B cell (primary cell): ENCODE measurements at regions not wholly inside any gene's neighbourhood (a gene's known extent, or its start where the extent isn't known, plus 50 kb on each side); places are given as distances from the start of the nearest gene placed in this dataset.
"Not testable (repeated sequence)": the region's sequence is repeated elsewhere in the genome, so short reads cannot be mapped to it uniquely, and the experiment has no call there.

Experiments used
- ATAC-seq: fragments of 200-7000 bp; cut with Tn5 transposase; one replicate; pipeline ENCODE4 v1.10.0; 2021; ENCODE audit warnings: low read depth, mild to moderate bottlenecking, moderate number of reproducible peaks, moderate library complexity
- CTCF ChIA-PET: fragments of 350-600 bp; sonication (Branson Sonifier 250); formaldehyde crosslinking; loops from one replicate; lab custom pipeline; 2021; ENCODE audit warnings: antibody characterized with exemption, inconsistent platforms; lab: Charles Lee
- POLR2A ChIA-PET: fragments of 350-600 bp; sonication (Branson Sonifier 250); formaldehyde crosslinking; loops from one replicate; lab custom pipeline; 2021; ENCODE audit warnings: antibody characterized with exemption; lab: Charles Lee
- DNase-seq: peaks from one replicate; pipeline ENCODE4 v3.0.0; 2013
- H2AFZ ChIP-seq: 2 replicates; pipeline ENCODE4 v1.6.1; 2012; ENCODE audit warnings: mild to moderate bottlenecking, low read depth, low read length; ENCODE audit not compliant: insufficient read depth, poor library complexity, severe bottlenecking
- H3K27ac ChIP-seq, 2 donors: 1 replicate in 1 of 2; 2 replicates in 1 of 2; pipeline ENCODE4 v1.5.1; 2012 to 2013; ENCODE audit warnings: low read length in 2 of 2, mild to moderate bottlenecking in 2 of 2, moderate library complexity in 1 of 2
- H3K27me3 ChIP-seq, 4 experiments: fragments of 200-600 bp in 1 of 4; sonication (generic) in 1 of 4; replicated peaks in 1 of 4; 1 replicate in 2 of 4; 2 replicates in 2 of 4; pipeline versions ENCODE4 v1.6.1 to v1.7.0; 2013 to 2016; ENCODE audit warnings: low read length in 3 of 4, mild to moderate bottlenecking in 2 of 4, mixed read lengths in 1 of 4, moderate library complexity in 1 of 4; ENCODE audit not compliant: insufficient read depth in 4 of 4, control insufficient read depth in 3 of 4; ENCODE audit errors: control extremely low read depth in 1 of 4
- H3K36me3 ChIP-seq, 2 experiments: replicated peaks in 1 of 2; 1 replicate in 1 of 2; 2 replicates in 1 of 2; pipeline versions ENCODE4 v1.6.1 to v1.7.1; 2013; ENCODE audit warnings: low read length in 1 of 2; ENCODE audit not compliant: insufficient read depth in 2 of 2, control insufficient read depth in 1 of 2; ENCODE audit errors: control extremely low read depth in 1 of 2, extremely low read depth in 1 of 2
- H3K4me1 ChIP-seq, 2 donors: fragments of 200-600 bp in 1 of 2; sonication (generic) in 1 of 2; 1 replicate in 1 of 2; 2 replicates in 1 of 2; pipeline versions ENCODE4 v1.5.1 to v1.6.1; 2013 to 2017; ENCODE audit warnings: low read length in 2 of 2; ENCODE audit not compliant: control insufficient read depth in 2 of 2, insufficient read depth in 2 of 2
- H3K4me2 ChIP-seq: replicated peaks from 2 replicates; pipeline ENCODE3; 2012; ENCODE audit warnings: mild to moderate bottlenecking, low read depth, low read length; ENCODE audit not compliant: poor library complexity, severe bottlenecking
- H3K4me3 ChIP-seq, 5 experiments: fragments of 200-600 bp in 1 of 5; sonication (generic) in 1 of 5; 1 replicate in 3 of 5; 2 replicates in 2 of 5; pipeline versions ENCODE4 v1.5.1 to v1.7.0; 2011 to 2016; ENCODE audit warnings: low read length in 4 of 5, mild to moderate bottlenecking in 4 of 5, low read depth in 2 of 5, control low read depth in 1 of 5, moderate library complexity in 1 of 5; ENCODE audit not compliant: insufficient read depth in 1 of 5; ENCODE audit errors: control extremely low read depth in 1 of 5, extremely low read depth in 1 of 5
- H3K79me2 ChIP-seq: fragments of 200-600 bp; sonication (generic); one replicate; pipeline ENCODE4 v1.6.0; 2016; ENCODE audit warnings: low read length; ENCODE audit not compliant: control insufficient read depth, insufficient read depth
- H3K9ac ChIP-seq: fragments of 200-600 bp; sonication (generic); 2 replicates; pipeline ENCODE4 v1.6.1; 2017; ENCODE audit warnings: mild to moderate bottlenecking, low read length, moderate library complexity
- H3K9me3 ChIP-seq, 3 donors: one replicate each; pipeline versions ENCODE4 v1.6.1 to v1.7.1; 2013; ENCODE audit warnings: low read length in 2 of 3; ENCODE audit not compliant: control insufficient read depth in 2 of 3, insufficient read depth in 1 of 3; ENCODE audit errors: control extremely low read depth in 1 of 3
- H4K20me1 ChIP-seq: 2 replicates; pipeline ENCODE4 v1.6.0; 2012; ENCODE audit warnings: mild to moderate bottlenecking, low read length; ENCODE audit not compliant: insufficient read depth, control insufficient read depth, poor library complexity, severe bottlenecking
- H3K27ac Mint-ChIP-seq: one replicate; pipeline ENCODE4 v1.8.0; 2021; ENCODE audit warnings: mixed read lengths
- H3K27me3 Mint-ChIP-seq: one replicate; pipeline ENCODE4 v1.8.0; 2021; ENCODE audit warnings: mixed read lengths
- H3K4me1 Mint-ChIP-seq: one replicate; pipeline ENCODE4 v1.8.0; 2021; ENCODE audit warnings: mixed read lengths
- H3K4me3 Mint-ChIP-seq: one replicate; pipeline ENCODE4 v1.8.0; 2021; ENCODE audit warnings: mixed read lengths
- H3K9me3 Mint-ChIP-seq: one replicate; pipeline ENCODE4 v1.8.0; 2022; ENCODE audit warnings: mixed read lengths; ENCODE audit not compliant: insufficient read depth
- EZH2 ChIP-seq: IDR thresholded peaks from 2 replicates; pipeline ENCODE4 v1.6.1; 2012; ENCODE audit warnings: borderline replicate concordance, low read depth, mild to moderate bottlenecking, moderate library complexity, low read length; ENCODE audit not compliant: insufficient read depth, poor library complexity, severe bottlenecking
- WGBS: methylation state at CpG from one replicate; pipeline ENCODE4 v1.1.5; 2013; ENCODE audit warnings: missing lambda C conversion rate; ENCODE audit not compliant: insufficient coverage; 5-methylcytosine and 5-hydroxymethylcytosine counted together
- intact Hi-C: fragments of 100-400 bp; cut with micrococcal nuclease; formaldehyde crosslinking; loops from one replicate; pipeline ENCODE4 v1.10.0; 2022
- TF ChIP-seq, protein P1 (sequence below): fragments of 200-600 bp; IDR thresholded peaks from one replicate; pipeline ENCODE4 v1.8.0; 2022; ENCODE audit warnings: antibody characterized with exemption, mild to moderate bottlenecking

DNA sequence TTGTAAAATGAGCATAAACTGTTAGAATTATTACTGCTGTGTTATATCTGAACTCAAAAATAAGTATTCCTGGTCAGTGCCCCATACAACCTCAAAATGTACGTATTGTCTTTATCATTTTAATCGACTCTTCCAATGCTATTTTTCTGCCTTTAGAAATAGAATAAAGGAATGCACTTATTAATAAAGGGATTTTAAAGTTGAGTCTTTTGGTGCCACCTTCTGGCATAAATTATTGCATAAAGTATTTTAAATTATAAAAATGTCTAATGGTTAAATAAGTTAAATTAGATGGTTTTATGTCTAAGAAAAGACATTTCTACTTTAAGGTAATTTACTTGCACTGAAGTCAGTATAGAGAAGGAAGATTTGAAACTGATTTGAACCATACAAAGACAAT, 424.0 kb upstream of the NDST4 start:
- no peaks in the 10 kb centered on the region for H3K27me3 Mint-ChIP-seq
- Histone ChIP-seq H3K9ac (no peak overlapping the region), H3K27me3 (no peaks in the 10 kb centered on the region), H3K4me3 (no peak overlapping the region), H3K27ac (no peak overlapping the region), H3K9me3 (no peaks in the 10 kb centered on the region), H4K20me1 (no peaks in the 10 kb centered on the region), H3K36me3 (no peaks in the 10 kb centered on the region), H3K79me2 (no peaks in the 10 kb centered on the region), H3K4me2 (no peak overlapping the region), H3K4me1 (no peaks in the 10 kb centered on the region), H2AFZ (no peak overlapping the region)
- no peaks in the 10 kb centered on the region for H3K4me1 Mint-ChIP-seq
- TF ChIP-seq, protein P1, sequence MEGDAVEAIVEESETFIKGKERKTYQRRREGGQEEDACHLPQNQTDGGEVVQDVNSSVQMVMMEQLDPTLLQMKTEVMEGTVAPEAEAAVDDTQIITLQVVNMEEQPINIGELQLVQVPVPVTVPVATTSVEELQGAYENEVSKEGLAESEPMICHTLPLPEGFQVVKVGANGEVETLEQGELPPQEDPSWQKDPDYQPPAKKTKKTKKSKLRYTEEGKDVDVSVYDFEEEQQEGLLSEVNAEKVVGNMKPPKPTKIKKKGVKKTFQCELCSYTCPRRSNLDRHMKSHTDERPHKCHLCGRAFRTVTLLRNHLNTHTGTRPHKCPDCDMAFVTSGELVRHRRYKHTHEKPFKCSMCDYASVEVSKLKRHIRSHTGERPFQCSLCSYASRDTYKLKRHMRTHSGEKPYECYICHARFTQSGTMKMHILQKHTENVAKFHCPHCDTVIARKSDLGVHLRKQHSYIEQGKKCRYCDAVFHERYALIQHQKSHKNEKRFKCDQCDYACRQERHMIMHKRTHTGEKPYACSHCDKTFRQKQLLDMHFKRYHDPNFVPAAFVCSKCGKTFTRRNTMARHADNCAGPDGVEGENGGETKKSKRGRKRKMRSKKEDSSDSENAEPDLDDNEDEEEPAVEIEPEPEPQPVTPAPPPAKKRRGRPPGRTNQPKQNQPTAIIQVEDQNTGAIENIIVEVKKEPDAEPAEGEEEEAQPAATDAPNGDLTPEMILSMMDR: no peak
- H3K27ac Mint-ChIP-seq: no peak overlapping the region
- ATAC-seq (no peak), DNase-seq (no peak)
- H3K4me3 Mint-ChIP-seq: no peak overlapping the region
- no peaks in the 10 kb centered on the region for H3K9me3 Mint-ChIP-seq
- intact Hi-C loops: no loop called here
- ChIA-PET POLR2A (no interaction called here), CTCF (no interaction called here)
- WGBS: no CpG with 5 or more reads among the region's 2 CpGs

DNA sequence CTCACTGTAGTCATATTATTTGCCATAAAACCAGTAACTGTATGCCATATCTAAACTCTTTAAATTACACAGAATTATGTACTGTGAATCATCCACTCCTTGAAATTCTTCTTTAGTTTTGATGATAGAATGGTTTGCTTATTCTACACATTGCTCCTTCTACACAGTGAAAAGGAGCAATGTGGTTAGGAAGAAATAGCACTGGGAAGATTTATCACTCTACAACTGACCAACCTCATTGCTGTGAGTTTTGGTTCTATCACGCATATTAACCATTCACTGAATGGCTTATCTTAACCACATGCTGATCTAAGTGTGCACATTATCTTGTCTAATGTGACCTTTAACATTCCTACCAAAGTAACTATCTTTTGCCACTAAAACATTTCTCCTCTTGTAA, 415.7 kb upstream of the NDST4 start:
- Histone ChIP-seq H2AFZ (no peak overlapping the region), H3K27ac (no peak overlapping the region), H3K4me1 (no peaks in the 10 kb centered on the region), H3K4me2 (no peak overlapping the region), H3K9ac (no peak overlapping the region), H3K4me3 (no peak overlapping the region), H3K36me3 (no peaks in the 10 kb centered on the region), H3K27me3 (no peaks in the 10 kb centered on the region), H3K9me3 (peaks cover 0 to 8% (median 1%) of the 10 kb centered on the region in 3 donors), H4K20me1 (no peaks in the 10 kb centered on the region), H3K79me2 (no peaks in the 10 kb centered on the region)
- POLR2A ChIA-PET: no interaction called here
- CTCF ChIA-PET: no interaction called here
- Mint-ChIP-seq H3K9me3 (no peaks in the 10 kb centered on the region), H3K4me1 (no peaks in the 10 kb centered on the region), H3K27me3 (no peaks in the 10 kb centered on the region), H3K4me3 (no peak overlapping the region), H3K27ac (no peak overlapping the region)
- DNase-seq (no peak), ATAC-seq (no peak)
- no peak for TF ChIP-seq EZH2
- TF ChIP-seq, protein P1: no peak
- whole genome bisulfite sequencing: no CpG with 5 or more reads among the region's 1 CpG
- intact Hi-C loops: no loop called here

DNA sequence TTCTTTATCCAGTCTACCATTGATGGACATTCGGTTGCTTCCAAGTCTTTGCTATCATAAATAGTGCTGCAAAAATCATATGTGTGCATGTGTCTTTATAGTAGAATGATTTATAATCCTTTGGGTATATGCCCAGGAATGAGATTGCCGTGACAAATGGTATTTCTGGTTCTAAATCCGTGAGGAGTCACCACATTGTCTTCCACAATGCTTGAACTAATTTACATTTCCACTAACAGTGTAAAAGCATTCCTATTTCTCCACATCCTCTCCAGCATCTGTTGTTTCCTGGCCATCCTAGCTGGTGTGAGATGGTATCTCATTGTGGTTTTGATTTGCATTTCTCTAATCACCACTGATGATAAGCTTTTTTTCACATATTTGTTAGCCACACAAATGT, 406.1 kb upstream of the NDST4 start:
- H3K27me3 Mint-ChIP-seq, intact Hi-C loops, H3K4me1 Mint-ChIP-seq, H4K20me1 ChIP-seq, H3K79me2 ChIP-seq, H3K36me3 ChIP-seq, H2AFZ ChIP-seq, H3K4me2 ChIP-seq, ATAC-seq, CTCF ChIA-PET, H3K27me3 ChIP-seq, H3K4me3 ChIP-seq, H3K27ac Mint-ChIP-seq, H3K9me3 ChIP-seq, DNase-seq, H3K9ac ChIP-seq, H3K4me1 ChIP-seq, POLR2A ChIA-PET, H3K9me3 Mint-ChIP-seq, H3K27ac ChIP-seq, H3K4me3 Mint-ChIP-seq: not testable (repeated sequence)
- no CpG with 5 or more reads among the region's 3 CpGs for WGBS
